ENCODE measurements at regions not wholly inside any gene's neighbourhood (a gene's known extent, or its start where the extent isn't known, plus 50 kb on each side); places are given as distances from the start of the nearest gene placed in this dataset.

- TF ChIP-seq ZNF660 (tag by site-specific recombination; IDR thresholded peaks at IDR 0.05), result no peak
- TF ChIP-seq ZNF404 (tag by site-specific recombination; IDR thresholded peaks at IDR 0.05), result no peak
- no peak for TF ChIP-seq KLF8 (tag by site-specific recombination; IDR thresholded peaks at IDR 0.05)
- TF ChIP-seq ZNF114 (tag by site-specific recombination; IDR thresholded peaks at IDR 0.05), result no peak
- no peak for TF ChIP-seq PRDM4 (tag by site-specific recombination; IDR thresholded peaks at IDR 0.05)
- no peak for TF ChIP-seq ZNF654 (tag by site-specific recombination; IDR thresholded peaks at IDR 0.05; ENCODE audit: low read depth)
- no peak for TF ChIP-seq TRIM28 (IDR thresholded peaks at IDR 0.05; ENCODE audit: borderline replicate concordance, low read length)
- TF ChIP-seq ZNF501 (tag by site-specific recombination; IDR thresholded peaks at IDR 0.05), result no peak
- no peak for TF ChIP-seq ZNF571 (tag by site-specific recombination; IDR thresholded peaks at IDR 0.05)
- TF ChIP-seq RBAK (tag by site-specific recombination; IDR thresholded peaks at IDR 0.05), result no peak
- TF ChIP-seq ZBTB20 (tag by site-specific recombination; IDR thresholded peaks at IDR 0.05), result no peak
- no peak for TF ChIP-seq ZEB2 (tag by site-specific recombination; IDR thresholded peaks at IDR 0.05)
- TF ChIP-seq ZNF530 (tag by site-specific recombination; IDR thresholded peaks at IDR 0.05; ENCODE audit: low read depth), result no peak
- no peak for TF ChIP-seq ZSCAN30 (tag by site-specific recombination; IDR thresholded peaks at IDR 0.05)
- TF ChIP-seq ZNF76 (tag by site-specific recombination; IDR thresholded peaks at IDR 0.05; ENCODE audit: borderline replicate concordance, low read depth), result no peak
- TF ChIP-seq, protein P1, sequence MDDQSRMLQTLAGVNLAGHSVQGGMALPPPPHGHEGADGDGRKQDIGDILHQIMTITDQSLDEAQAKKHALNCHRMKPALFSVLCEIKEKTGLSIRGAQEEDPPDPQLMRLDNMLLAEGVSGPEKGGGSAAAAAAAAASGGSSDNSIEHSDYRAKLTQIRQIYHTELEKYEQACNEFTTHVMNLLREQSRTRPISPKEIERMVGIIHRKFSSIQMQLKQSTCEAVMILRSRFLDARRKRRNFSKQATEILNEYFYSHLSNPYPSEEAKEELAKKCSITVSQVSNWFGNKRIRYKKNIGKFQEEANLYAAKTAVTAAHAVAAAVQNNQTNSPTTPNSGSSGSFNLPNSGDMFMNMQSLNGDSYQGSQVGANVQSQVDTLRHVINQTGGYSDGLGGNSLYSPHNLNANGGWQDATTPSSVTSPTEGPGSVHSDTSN (CRISPR knock-in tag; IDR thresholded peaks at IDR 0.05), result no peak
- no peak for TF ChIP-seq GLI4 (tag by site-specific recombination; IDR thresholded peaks at IDR 0.05)
- POLR2A ChIA-PET, result no interaction called here
- Histone ChIP-seq H3K36me3 (ENCODE audit: control insufficient read depth in 2 of 2, insufficient read depth in 1 of 2, low read length in 2 of 2) (no peaks in the 10 kb centered on the region), H3K27ac (ENCODE audit: extremely low read depth, low read depth, low read length) (no peak overlapping the region), H3K4me3 (ENCODE audit: low read depth, low read length) (no peak overlapping the region), H3K4me1 (ENCODE audit: control insufficient read depth, insufficient read depth, low read length) (no peaks in the 10 kb centered on the region), H3K9me3 (ENCODE audit: control insufficient read depth, insufficient read depth, low read depth, low read length) (no peaks in the 10 kb centered on the region)
- CTCF ChIA-PET, result no interaction called here
Observed at GRCh38 chr3:95627697-95628096, 1186.7 kb upstream of the EPHA6 start.

DNA sequence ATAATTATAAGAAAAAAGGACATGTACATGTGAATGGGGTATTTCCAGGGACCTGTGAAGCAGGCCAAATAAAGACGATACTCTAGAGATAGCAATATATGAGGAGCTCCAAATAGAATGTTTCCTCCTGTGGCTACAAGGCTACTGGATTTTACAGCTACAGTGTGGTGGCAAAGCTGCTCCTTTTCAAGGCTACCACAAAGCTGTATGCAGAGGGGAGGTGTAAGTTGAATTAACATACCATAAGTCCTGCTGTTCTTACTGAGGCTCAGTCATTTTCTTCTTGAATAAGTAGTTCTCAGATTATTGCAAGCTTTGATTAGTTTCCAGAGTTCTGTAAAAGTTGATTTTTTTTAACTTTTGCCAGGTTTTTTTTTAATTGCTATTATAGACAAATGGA, 1184.6 kb upstream of the EPHA6 start:
- CTCF ChIA-PET, result no interaction called here
- Histone ChIP-seq H3K27ac (ENCODE audit: extremely low read depth, low read depth, low read length) (no peak overlapping the region), H3K36me3 (ENCODE audit: control insufficient read depth in 2 of 2, insufficient read depth in 1 of 2, low read length in 2 of 2) (no peaks in the 10 kb centered on the region), H3K4me3 (ENCODE audit: low read depth, low read length) (no peak overlapping the region), H3K4me1 (ENCODE audit: control insufficient read depth, insufficient read depth, low read length) (no peaks in the 10 kb centered on the region), H3K9me3 (ENCODE audit: control insufficient read depth, insufficient read depth, low read depth, low read length) (no peaks in the 10 kb centered on the region)
- POLR2A ChIA-PET, result no interaction called here
- no peak for TF ChIP-seq ZSCAN30 (tag by site-specific recombination; IDR thresholded peaks at IDR 0.05)
- TF ChIP-seq ZNF354C (tag by site-specific recombination; IDR thresholded peaks at IDR 0.05; ENCODE audit: borderline replicate concordance, low read depth), result no peak
- no peak for TF ChIP-seq ZNF350 (tag by site-specific recombination; IDR thresholded peaks at IDR 0.05)
- no peak for TF ChIP-seq PRDM4 (tag by site-specific recombination; IDR thresholded peaks at IDR 0.05)
- no peak for TF ChIP-seq ZNF501 (tag by site-specific recombination; IDR thresholded peaks at IDR 0.05)
- no peak for TF ChIP-seq ZNF530 (tag by site-specific recombination; IDR thresholded peaks at IDR 0.05; ENCODE audit: low read depth)
- TF ChIP-seq, protein P2, sequence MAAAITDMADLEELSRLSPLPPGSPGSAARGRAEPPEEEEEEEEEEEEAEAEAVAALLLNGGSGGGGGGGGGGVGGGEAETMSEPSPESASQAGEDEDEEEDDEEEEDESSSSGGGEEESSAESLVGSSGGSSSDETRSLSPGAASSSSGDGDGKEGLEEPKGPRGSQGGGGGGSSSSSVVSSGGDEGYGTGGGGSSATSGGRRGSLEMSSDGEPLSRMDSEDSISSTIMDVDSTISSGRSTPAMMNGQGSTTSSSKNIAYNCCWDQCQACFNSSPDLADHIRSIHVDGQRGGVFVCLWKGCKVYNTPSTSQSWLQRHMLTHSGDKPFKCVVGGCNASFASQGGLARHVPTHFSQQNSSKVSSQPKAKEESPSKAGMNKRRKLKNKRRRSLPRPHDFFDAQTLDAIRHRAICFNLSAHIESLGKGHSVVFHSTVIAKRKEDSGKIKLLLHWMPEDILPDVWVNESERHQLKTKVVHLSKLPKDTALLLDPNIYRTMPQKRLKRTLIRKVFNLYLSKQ (tag by site-specific recombination; IDR thresholded peaks at IDR 0.05; ENCODE audit: borderline replicate concordance), result no peak
- TF ChIP-seq ZNF621 (tag by site-specific recombination; IDR thresholded peaks at IDR 0.05), result no peak
- TF ChIP-seq HOXA7 (CRISPR knock-in tag; IDR thresholded peaks at IDR 0.05; ENCODE audit: borderline replicate concordance), result no peak
- TF ChIP-seq, protein P3, sequence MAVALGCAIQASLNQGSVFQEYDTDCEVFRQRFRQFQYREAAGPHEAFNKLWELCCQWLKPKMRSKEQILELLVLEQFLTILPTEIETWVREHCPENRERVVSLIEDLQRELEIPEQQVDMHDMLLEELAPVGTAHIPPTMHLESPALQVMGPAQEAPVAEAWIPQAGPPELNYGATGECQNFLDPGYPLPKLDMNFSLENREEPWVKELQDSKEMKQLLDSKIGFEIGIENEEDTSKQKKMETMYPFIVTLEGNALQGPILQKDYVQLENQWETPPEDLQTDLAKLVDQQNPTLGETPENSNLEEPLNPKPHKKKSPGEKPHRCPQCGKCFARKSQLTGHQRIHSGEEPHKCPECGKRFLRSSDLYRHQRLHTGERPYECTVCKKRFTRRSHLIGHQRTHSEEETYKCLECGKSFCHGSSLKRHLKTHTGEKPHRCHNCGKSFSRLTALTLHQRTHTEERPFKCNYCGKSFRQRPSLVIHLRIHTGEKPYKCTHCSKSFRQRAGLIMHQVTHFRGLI (tag by site-specific recombination; IDR thresholded peaks at IDR 0.05), result no peak
- no peak for TF ChIP-seq ZNF768 (tag by site-specific recombination; IDR thresholded peaks at IDR 0.05)
- no peak for TF ChIP-seq ZXDB (tag by site-specific recombination; IDR thresholded peaks at IDR 0.05)
- no peak for TF ChIP-seq KLF9 (tag by site-specific recombination; IDR thresholded peaks at IDR 0.05; ENCODE audit: low read depth)
- no peak for TF ChIP-seq ZNF654 (tag by site-specific recombination; IDR thresholded peaks at IDR 0.05; ENCODE audit: low read depth)

All from HEK293 (cell line).